ENCODE measurements at regions not wholly inside any gene's neighbourhood (a gene's known extent, or its start where the extent isn't known, plus 50 kb on each side); places are given as distances from the start of the nearest gene placed in this dataset.
"Not testable (repeated sequence)": the region's sequence is repeated elsewhere in the genome, so short reads cannot be mapped to it uniquely, and the experiment has no call there.

- no peak for DNase-seq (ENCODE audit: low read depth)
Measured at GRCh38 chr15:39416258-39416657, 164.6 kb upstream of the THBS1 start.

GRCh38 chr15:39417366-39418134, 163.3 kb upstream of the THBS1 start:
- no peak for DNase-seq (ENCODE audit: low read depth)

GRCh38 chr15:39419651-39420050, 161.2 kb upstream of the THBS1 start:
- peak; percentile 66 for DNase-seq (ENCODE audit: low read depth)

- DNase-seq (ENCODE audit: low read depth) = not testable (repeated sequence)
Measured at GRCh38 chr15:39420123-39420852, 160.6 kb upstream of the THBS1 start.

GRCh38 chr15:39420853-39421192, 160.1 kb upstream of the THBS1 start:
- DNase-seq (ENCODE audit: low read depth) = not testable (repeated sequence)

- peak; percentile 95 for DNase-seq (ENCODE audit: low read depth)
Measured at GRCh38 chr15:39426552-39427532, 154.0 kb upstream of the THBS1 start.

- peak; percentile 48 for DNase-seq (ENCODE audit: low read depth)
Measured at GRCh38 chr15:39427705-39428104, 153.2 kb upstream of the THBS1 start.

GRCh38 chr15:39429898-39430357, 151.0 kb upstream of the THBS1 start:
- peak; percentile 97 for DNase-seq (ENCODE audit: low read depth)

GRCh38 chr15:39430389-39430788, 150.5 kb upstream of the THBS1 start:
- DNase-seq (ENCODE audit: low read depth) = no peak

- peak; percentile 53 for DNase-seq (ENCODE audit: low read depth)
Measured at GRCh38 chr15:39431376-39431775, 149.5 kb upstream of the THBS1 start.

GRCh38 chr15:39432026-39432425, 148.9 kb upstream of the THBS1 start:
- DNase-seq (ENCODE audit: low read depth) = peak; percentile 71

- no peak for DNase-seq (ENCODE audit: low read depth)
Measured at GRCh38 chr15:39432912-39433348, 147.9 kb upstream of the THBS1 start.

GRCh38 chr15:39433376-39433775, 147.5 kb upstream of the THBS1 start:
- DNase-seq (ENCODE audit: low read depth) = no peak

GRCh38 chr15:39434163-39434562, 146.7 kb upstream of the THBS1 start:
- peak; percentile 54 for DNase-seq (ENCODE audit: low read depth)

- DNase-seq (ENCODE audit: low read depth) = no peak
Measured at GRCh38 chr15:39434751-39435238, 146.1 kb upstream of the THBS1 start.

GRCh38 chr15:39435244-39435643, 145.6 kb upstream of the THBS1 start:
- no peak for DNase-seq (ENCODE audit: low read depth)

- DNase-seq (ENCODE audit: low read depth) = no peak
Measured at GRCh38 chr15:39438260-39438659, 142.6 kb upstream of the THBS1 start.

GRCh38 chr15:39438799-39439592, 141.9 kb upstream of the THBS1 start:
- no peak for DNase-seq (ENCODE audit: low read depth)

GRCh38 chr15:39442898-39443297, 138.0 kb upstream of the THBS1 start:
- DNase-seq (ENCODE audit: low read depth) = no peak

- DNase-seq (ENCODE audit: low read depth) = no peak
Measured at GRCh38 chr15:39443659-39444219, 137.1 kb upstream of the THBS1 start.

All from M059J (cell line).